ENCODE measurements at regions not wholly inside any gene's neighbourhood (a gene's known extent, or its start where the extent isn't known, plus 50 kb on each side); places are given as distances from the start of the nearest gene placed in this dataset.
"Not testable (repeated sequence)": the region's sequence is repeated elsewhere in the genome, so short reads cannot be mapped to it uniquely, and the experiment has no call there.

DNA sequence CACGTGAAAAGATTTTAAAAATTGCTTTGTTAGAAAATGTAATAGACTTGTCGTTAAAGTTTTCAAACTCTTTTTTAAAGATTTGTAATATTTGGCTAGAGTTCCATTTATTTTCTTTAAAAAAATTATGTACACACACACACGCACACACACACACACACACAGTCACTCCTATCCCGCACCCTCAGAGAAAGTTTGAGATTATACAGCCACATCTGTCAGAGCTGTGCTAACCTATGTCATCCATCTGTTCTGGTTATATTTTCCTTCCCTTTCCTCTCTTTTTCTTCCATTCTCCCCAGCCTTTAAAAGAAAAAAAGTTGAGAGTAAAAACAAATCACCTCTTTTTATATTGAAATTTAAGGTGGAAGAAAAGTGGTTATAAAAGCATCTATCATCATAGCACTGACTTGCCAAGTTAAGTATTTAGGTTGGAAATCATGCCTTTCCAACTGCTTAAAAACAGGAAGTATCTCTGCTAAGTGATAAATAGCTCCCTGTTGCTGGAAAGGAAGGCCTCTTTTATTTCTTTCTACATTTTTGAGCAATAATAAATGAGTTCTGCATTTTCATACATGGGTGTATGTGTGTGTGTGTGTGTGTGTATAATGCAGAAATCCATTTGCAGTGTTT lies 163.3 kb upstream of the SPRY1 start:
- no peak for DNase-seq

DNA sequence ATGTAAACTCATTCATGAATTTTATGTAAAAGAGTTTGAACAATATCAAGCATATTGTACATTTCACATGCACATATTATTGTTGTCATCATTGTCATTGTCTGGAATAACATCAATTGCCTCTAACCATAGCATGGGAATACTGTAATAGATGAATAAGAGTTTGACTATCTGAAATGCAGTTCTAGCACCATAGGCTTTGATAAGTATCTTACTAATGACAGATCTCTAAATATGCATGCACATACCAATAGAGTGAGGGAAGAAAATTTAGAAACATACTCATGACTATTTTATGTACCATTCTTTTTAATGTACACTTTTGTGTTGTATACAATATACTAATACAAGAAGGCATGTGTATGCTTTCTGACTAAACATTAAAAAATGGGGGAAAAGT lies 161.6 kb upstream of the SPRY1 start:
- DNase-seq = no peak

DNA sequence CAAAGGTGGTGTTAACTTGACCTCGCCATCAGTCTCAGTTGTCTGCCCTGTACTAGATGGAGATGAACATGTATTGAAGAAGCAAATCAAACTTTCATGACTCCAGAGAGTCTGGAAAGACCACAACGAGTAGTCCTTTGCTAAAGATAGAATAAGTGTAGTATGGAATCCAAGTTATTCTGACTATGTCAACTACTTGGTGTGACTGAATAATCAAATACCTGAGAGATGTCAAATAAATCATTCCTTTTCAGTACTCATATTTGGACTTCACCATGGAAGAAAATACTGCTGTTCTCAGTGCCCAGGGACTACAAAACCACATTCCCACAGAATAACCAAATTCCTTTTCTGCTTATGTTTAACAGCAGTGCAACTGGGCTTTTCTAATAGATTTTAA lies 161.2 kb upstream of the SPRY1 start:
- DNase-seq = no peak

DNA sequence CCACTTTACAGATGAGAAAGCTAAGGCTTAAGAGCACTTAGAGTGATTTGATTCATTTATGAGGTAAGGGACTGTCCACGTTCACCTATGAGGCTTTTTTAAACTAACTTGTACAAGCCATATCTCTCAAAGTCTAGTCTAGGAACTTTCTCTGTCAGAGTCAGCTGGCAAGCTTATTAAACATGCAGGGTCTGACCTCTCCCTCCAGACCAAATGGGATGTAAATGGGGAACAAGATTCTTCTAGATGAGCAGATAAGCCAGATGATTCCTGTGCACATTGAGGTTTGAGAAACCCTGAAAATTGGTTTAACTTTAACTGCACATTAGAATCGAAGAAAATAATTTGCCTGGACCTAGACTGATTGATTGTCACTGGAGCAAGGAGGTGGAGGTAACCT lies 160.0 kb upstream of the SPRY1 start:
- DNase-seq = no peak

DNA sequence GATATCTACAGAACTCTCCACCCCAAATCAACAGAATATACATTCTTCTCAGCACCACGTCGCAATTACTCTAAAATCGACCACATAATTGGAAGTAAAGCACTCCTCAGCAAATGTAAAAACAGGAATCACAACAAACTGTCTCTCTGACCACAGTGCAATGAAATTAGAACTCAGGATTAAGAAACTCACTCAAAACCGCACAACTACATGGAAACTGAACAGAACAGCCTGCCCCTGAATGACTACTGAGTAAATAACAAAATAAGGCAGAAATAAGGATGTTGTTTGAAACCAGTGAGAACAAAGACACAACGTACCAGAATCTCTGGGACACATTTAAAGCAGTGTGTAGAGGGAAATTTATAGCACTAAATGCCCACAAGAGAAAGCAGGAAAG lies 156.3 kb upstream of the SPRY1 start:
- not testable (repeated sequence) for DNase-seq

- DNase-seq = not testable (repeated sequence)
These were observed 153.4 kb upstream of the SPRY1 start for GRCh38 chr4:123243220-123243619.

DNA sequence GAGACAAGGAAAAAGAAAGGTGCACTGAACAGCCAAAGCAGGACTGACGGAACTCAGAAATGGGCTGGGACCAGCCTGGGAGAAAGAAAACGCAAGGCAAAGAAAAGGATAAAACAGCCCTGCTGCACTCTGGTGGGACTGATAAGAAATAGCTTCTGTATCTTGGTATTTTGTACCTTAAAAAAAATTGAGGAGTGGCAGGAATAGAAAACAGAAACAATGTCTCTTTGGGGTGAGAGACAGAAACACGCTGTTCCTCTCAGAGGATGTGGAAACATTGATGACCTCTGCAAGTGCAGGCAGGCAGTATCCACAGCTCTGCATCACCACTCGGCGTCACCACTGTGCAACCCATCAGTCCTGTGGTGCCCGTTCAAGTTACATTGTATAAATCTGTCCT lies 152.5 kb upstream of the SPRY1 start:
- no peak for DNase-seq

- DNase-seq = no peak
These were observed 150.5 kb upstream of the SPRY1 start for GRCh38 chr4:123246085-123246484.

DNA sequence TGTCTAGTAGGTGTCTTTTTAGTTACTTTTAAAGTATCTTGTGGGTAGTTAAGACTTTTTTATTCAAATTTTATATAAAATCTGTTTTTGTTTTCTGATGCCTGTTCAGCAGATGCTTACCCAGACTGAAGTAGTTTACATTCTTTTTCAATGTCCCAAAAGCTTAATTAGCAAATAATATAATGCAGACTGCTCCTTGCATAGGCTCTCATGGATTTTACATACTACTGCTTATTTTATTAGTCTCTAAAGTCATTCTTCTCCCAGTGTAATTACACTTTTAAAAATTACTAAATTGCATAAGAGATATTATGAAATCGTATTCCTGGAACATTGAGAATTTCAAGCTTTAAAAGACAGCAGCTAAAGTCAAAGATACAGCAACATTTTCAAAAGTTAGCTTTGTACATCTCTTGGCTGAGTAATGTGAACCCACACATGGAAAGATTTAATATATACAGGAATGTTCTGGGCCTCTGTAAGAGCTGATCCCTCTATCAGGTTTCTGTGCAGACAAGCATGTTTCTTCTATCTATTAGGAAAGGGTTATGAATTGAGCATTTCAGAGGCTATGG lies 148.4 kb upstream of the SPRY1 start:
- no peak for DNase-seq

GRCh38 chr4:123249821-123250220 lies 146.8 kb upstream of the SPRY1 start:
- DNase-seq = no peak

GRCh38 chr4:123250843-123251242 lies 145.8 kb upstream of the SPRY1 start:
- peak in 1 of 2 experiments; percentile 19 for DNase-seq

GRCh38 chr4:123255971-123256370 lies 140.6 kb upstream of the SPRY1 start:
- DNase-seq = no peak

GRCh38 chr4:123256901-123257300 lies 139.7 kb upstream of the SPRY1 start:
- DNase-seq = no peak

DNA sequence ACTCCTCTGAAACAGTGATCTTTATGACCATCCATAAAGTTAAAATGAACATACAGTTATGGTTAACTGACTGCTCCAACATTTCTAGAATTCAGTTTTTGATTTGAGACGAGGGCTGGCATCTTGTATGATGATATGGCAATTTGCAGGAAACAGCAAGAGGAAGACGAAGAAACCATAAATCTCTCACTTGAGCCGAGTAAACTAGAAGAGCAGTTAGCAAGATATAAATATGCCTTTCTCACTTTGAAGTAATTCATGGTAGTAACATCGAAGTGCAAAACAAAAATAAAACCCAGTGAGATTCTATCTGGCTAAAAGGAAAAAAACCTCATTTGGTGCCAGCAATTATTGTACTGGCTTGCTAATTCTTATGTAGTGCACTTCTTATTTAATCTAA lies 139.0 kb upstream of the SPRY1 start:
- no peak for DNase-seq

- no peak for DNase-seq
These were observed 136.6 kb upstream of the SPRY1 start for GRCh38 chr4:123259676-123260646.

DNA sequence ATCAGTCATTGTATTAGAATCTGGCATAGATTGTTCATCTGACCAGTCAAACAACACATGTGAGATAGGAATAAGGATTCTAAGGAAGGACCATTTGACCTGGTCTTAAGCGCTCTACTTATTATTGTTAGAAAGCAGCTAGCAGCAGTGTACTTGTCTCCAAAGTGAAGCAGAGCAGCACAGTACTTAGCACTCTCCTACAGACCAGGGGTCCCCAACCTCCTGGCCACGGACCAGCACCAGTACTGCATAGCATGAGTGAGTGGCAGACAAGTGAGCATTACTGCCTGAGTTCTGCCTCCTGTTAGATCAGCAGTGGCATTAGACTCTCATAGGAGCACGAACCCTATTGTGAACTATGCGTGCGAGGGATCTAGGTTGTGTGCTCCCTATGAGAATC lies 135.9 kb upstream of the SPRY1 start:
- DNase-seq = no peak

DNA sequence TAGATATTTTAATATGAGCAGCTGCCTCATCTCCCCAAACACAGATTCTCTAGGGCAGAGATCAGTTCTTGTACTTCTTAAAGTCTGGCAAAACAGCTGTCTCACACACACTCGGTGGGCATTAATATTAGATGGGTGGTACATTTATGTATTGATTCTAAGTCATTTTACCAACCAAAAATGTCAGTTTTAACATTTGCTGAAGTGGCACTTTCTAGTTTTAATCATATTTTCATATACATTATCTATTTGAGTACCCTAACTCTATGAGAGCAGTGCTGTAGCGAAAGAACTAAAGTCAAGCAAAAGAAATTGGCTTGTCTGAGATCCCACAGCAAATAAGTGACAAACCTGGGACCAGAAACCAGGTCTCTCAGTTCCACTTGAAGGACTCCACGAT lies 134.5 kb upstream of the SPRY1 start:
- DNase-seq = no peak

DNA sequence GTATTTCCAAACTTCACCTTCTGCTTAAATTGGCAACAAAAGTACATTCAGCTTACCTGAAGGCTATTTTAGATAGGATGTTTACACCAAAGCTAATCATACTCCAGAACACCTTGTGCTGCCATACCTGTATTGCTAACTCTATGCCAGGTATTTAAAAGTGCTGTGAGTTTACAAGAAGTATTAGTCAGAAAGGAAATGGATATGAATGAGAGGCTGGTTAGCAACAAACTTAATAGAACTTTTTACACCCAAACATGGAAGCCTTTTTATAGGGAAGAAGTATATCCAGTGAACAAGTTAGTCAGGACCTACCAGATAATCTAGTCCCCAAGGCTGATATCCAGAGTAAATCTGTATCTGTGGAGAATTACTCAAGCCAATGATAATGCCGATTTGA lies 131.2 kb upstream of the SPRY1 start:
- no peak for DNase-seq

DNA sequence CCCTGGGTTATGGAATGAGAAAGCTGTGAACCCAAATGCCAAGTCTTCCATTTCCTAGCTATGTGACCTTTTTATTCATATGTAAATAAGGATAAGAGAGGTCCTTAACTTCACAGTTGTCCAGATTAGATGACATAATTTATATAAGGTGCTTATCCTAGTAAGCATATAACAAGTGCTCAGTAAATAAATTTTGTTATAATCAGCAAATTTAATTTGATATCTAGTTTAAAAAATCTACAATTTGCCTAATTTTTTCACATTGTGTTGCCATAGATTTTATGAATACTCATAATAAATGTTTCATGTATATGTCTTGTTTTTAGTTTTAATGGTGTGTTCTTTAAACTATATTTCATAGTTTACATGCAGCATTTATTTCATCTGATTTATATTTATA lies 130.4 kb upstream of the SPRY1 start:
- DNase-seq = no peak

DNA sequence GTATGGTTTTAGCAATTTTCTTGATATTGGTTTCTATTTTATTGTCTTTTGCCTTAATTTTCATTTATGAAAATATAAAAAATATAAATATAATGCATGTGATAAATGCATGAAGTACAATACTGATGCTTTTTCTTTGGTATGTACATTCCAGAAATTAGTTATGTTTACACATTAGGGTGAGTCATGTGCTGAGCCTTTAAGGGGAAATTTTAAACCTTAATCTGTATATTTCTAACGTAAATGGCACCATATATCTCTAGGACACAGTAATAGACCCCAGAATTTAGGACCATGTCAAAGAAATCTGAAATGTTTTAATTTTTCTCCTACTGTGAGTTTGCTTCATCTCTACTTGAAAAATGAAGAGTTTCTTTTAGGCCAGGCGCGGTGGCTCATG lies 117.8 kb upstream of the SPRY1 start:
- no peak for DNase-seq

- DNase-seq = no peak
These were observed 113.2 kb upstream of the SPRY1 start for GRCh38 chr4:123283371-123283895.

DNA sequence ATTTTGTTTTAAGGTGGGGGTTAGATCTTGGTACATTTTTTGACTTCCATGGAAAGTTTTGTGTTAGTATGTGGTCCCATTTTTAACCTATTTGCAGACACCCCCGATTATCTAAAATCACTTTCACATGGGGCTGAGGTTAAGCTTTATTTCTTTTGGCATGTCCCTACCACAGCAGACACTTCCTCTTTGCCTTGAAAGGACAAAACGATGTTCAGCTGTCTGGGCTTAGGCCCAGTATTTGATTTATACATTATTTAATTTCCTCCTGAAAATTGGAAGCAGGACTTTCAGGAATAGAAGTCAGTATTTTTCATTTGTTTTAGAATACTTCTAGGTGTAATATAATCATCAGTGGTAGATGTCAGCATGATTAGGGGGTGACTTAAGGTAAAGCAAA lies 112.4 kb upstream of the SPRY1 start:
- DNase-seq = no peak

- no peak for DNase-seq
These were observed 109.6 kb upstream of the SPRY1 start for GRCh38 chr4:123286903-123287466.

Data from NCI-H446 (cell line).